NCI-H748 treated with DMSO at 0.1 percent for 48 hours (cell line): ENCODE measurements at regions not wholly inside any gene's neighbourhood (a gene's known extent, or its start where the extent isn't known, plus 50 kb on each side); places are given as distances from the start of the nearest gene placed in this dataset.
"Not testable (repeated sequence)": the region's sequence is repeated elsewhere in the genome, so short reads cannot be mapped to it uniquely, and the experiment has no call there.

Experiments used
- DNase-seq: peaks from one replicate; lab custom pipeline; 2025; lab: John Stamatoyannopoulos, UW

GRCh38 chrX:7385131-7385530 is 237.2 kb upstream of the PUDP start:
- no peak for DNase-seq

- no peak for DNase-seq
Measured at GRCh38 chrX:7378406-7378805, 230.5 kb upstream of the PUDP start.

- DNase-seq = no peak
Measured at GRCh38 chrX:7372825-7373525, 225.0 kb upstream of the PUDP start.

GRCh38 chrX:7362111-7362510 is 214.2 kb upstream of the PUDP start:
- DNase-seq = no peak

GRCh38 chrX:7351926-7352325 is 204.0 kb upstream of the PUDP start:
- DNase-seq = no peak

- DNase-seq = no peak
Measured at GRCh38 chrX:7347465-7347864, 199.5 kb upstream of the PUDP start.

GRCh38 chrX:7346021-7346420 is 198.1 kb upstream of the PUDP start:
- DNase-seq = no peak

GRCh38 chrX:7343181-7343580 is 195.2 kb upstream of the PUDP start:
- DNase-seq = no peak

- not testable (repeated sequence) for DNase-seq
Measured at GRCh38 chrX:7335816-7336362, 187.9 kb upstream of the PUDP start.

- no peak for DNase-seq
Measured at GRCh38 chrX:7334253-7334935, 186.4 kb upstream of the PUDP start.

- no peak for DNase-seq
Measured at GRCh38 chrX:7330971-7331746, 183.2 kb upstream of the PUDP start.

- no peak for DNase-seq
Measured at GRCh38 chrX:7330556-7330955, 182.6 kb upstream of the PUDP start.

- DNase-seq = no peak
Measured at GRCh38 chrX:7318661-7319060, 170.7 kb upstream of the PUDP start.

- no peak for DNase-seq
Measured at GRCh38 chrX:7318241-7318640, 170.3 kb upstream of the PUDP start.

GRCh38 chrX:7316887-7317286 is 168.9 kb upstream of the PUDP start:
- no peak for DNase-seq

- DNase-seq = no peak
Measured at GRCh38 chrX:7316280-7316679, 168.3 kb upstream of the PUDP start.

- DNase-seq = no peak
Measured at GRCh38 chrX:7314425-7314824, 166.5 kb upstream of the PUDP start.

GRCh38 chrX:7307720-7308119 is 159.8 kb upstream of the PUDP start:
- no peak for DNase-seq

- DNase-seq = no peak
Measured at GRCh38 chrX:7294483-7294882, 146.5 kb upstream of the PUDP start.

- no peak for DNase-seq
Measured at GRCh38 chrX:7286168-7286837, 138.3 kb upstream of the PUDP start.

GRCh38 chrX:7285765-7286164 is 137.8 kb upstream of the PUDP start:
- DNase-seq = no peak

- DNase-seq = no peak
Measured at GRCh38 chrX:7283741-7284140, 135.8 kb upstream of the PUDP start.
